GM18502 (cell line): ENCODE measurements at regions not wholly inside any gene's neighbourhood (a gene's known extent, or its start where the extent isn't known, plus 50 kb on each side); places are given as distances from the start of the nearest gene placed in this dataset.
"Not testable (repeated sequence)": the region's sequence is repeated elsewhere in the genome, so short reads cannot be mapped to it uniquely, and the experiment has no call there.

Source experiments
- ATAC-seq: cut with Tn5 transposase; IDR thresholded peaks from one replicate; pipeline ENCODE4 v1.9.1; 2021; ENCODE audit warnings: mild to moderate bottlenecking; ENCODE audit not compliant: unreplicated experiment, poor library complexity

- ATAC-seq, result no peak
Measured at GRCh38 chr5:126014676-126015075, 408.5 kb upstream of the GRAMD2B start.

GRCh38 chr5:126015235-126016181 is 407.7 kb upstream of the GRAMD2B start:
- ATAC-seq, result no peak

GRCh38 chr5:126016256-126016655 is 407.0 kb upstream of the GRAMD2B start:
- no peak for ATAC-seq

GRCh38 chr5:126017096-126017495 is 406.1 kb upstream of the GRAMD2B start:
- no peak for ATAC-seq

- ATAC-seq, result no peak
Measured at GRCh38 chr5:126020770-126021169, 402.4 kb upstream of the GRAMD2B start.

- no peak for ATAC-seq
Measured at GRCh38 chr5:126023994-126024441, 399.2 kb upstream of the GRAMD2B start.

- no peak for ATAC-seq
Measured at GRCh38 chr5:126027149-126027548, 396.1 kb upstream of the GRAMD2B start.

GRCh38 chr5:126027652-126028051 is 395.6 kb upstream of the GRAMD2B start:
- no peak for ATAC-seq

- no peak for ATAC-seq
Measured at GRCh38 chr5:126028336-126028735, 394.9 kb upstream of the GRAMD2B start.

- ATAC-seq, result not testable (repeated sequence)
Measured at GRCh38 chr5:126029282-126029681, 393.9 kb upstream of the GRAMD2B start.

- ATAC-seq, result no peak
Measured at GRCh38 chr5:126030698-126031097, 392.5 kb upstream of the GRAMD2B start.

GRCh38 chr5:126031989-126032716 is 391.1 kb upstream of the GRAMD2B start:
- no peak for ATAC-seq

- no peak for ATAC-seq
Measured at GRCh38 chr5:126043688-126044087, 379.5 kb upstream of the GRAMD2B start.

GRCh38 chr5:126044111-126044668 is 379.0 kb upstream of the GRAMD2B start:
- no peak for ATAC-seq

- no peak for ATAC-seq
Measured at GRCh38 chr5:126044931-126045565, 378.2 kb upstream of the GRAMD2B start.

GRCh38 chr5:126046318-126046717 is 376.9 kb upstream of the GRAMD2B start:
- ATAC-seq, result no peak

GRCh38 chr5:126046846-126047571 is 376.2 kb upstream of the GRAMD2B start:
- ATAC-seq, result no peak

- ATAC-seq, result no peak
Measured at GRCh38 chr5:126052120-126052519, 371.1 kb upstream of the GRAMD2B start.

GRCh38 chr5:126052791-126053190 is 370.4 kb upstream of the GRAMD2B start:
- ATAC-seq, result no peak

- no peak for ATAC-seq
Measured at GRCh38 chr5:126053630-126054029, 369.6 kb upstream of the GRAMD2B start.
